Motor neuron (in vitro differentiated cells): ENCODE measurements at regions not wholly inside any gene's neighbourhood (a gene's known extent, or its start where the extent isn't known, plus 50 kb on each side); places are given as distances from the start of the nearest gene placed in this dataset.

Experiments used
- ATAC-seq, 8 experiments: fragments of 200-7000 bp; cut with Tn5 transposase; replicated peaks in 6 of 8; 2 replicates each; pipeline ENCODE4 v1.8.0; 2021; ENCODE audit warnings: mild to moderate bottlenecking in 8 of 8, moderate library complexity in 8 of 8
- H3K27ac ChIP-seq, 2 donors: fragments of 250-450 bp; sonication (Bioruptor Pico); 2 replicates each; pipeline ENCODE4 v1.9.0; 2021; ENCODE audit warnings: antibody characterized with exemption in 2 of 2, mild to moderate bottlenecking in 2 of 2, moderate library complexity in 1 of 2
- H3K4me1 ChIP-seq, 2 donors: fragments of 250-450 bp; sonication (Bioruptor Pico); replicated peaks in 1 of 2; 2 replicates each; pipeline ENCODE4 v1.6.1; 2021; ENCODE audit warnings: antibody characterized with exemption in 2 of 2, mild to moderate bottlenecking in 2 of 2, moderate library complexity in 1 of 2
- H3K4me3 ChIP-seq, 5 donors: fragments of 250-450 bp; sonication (Bioruptor Pico); 2 replicates each; pipeline ENCODE4 v1.9.0; 2021; ENCODE audit warnings: antibody characterized with exemption in 5 of 5, mild to moderate bottlenecking in 5 of 5, moderate library complexity in 4 of 5
- WGBS, 10 experiments: fragments of 450-650 bp; shearing (Covaris generic); methylation state at CpG; one replicate each; pipeline ENCODE4 v1.0.0; 2022; 5-methylcytosine and 5-hydroxymethylcytosine counted together
- in situ Hi-C, 9 experiments: fragments of 400-800 bp; cut with MboI; loops; one replicate each; pipeline ENCODE4 v1.15.0; 2021; ENCODE audit warnings: low sequenced_read_pairs in 9 of 9, low pct_unique_long_range_greater_than_20kb in 2 of 9; ENCODE audit not compliant: unreplicated experiment in 9 of 9

GRCh38 chr1:222266223-222267196 lies 281.4 kb downstream of the HHIPL2 start:
- Histone ChIP-seq H3K4me1 (peaks cover 17 to 30% of the 10 kb centered on the region in 2 donors), H3K27ac (peak overlapping the region; percentile 46 to 80), H3K4me3 (no peak overlapping the region)
- in situ Hi-C loops: no loop called here
- ATAC-seq: peak in 3 of 8 experiments; percentile 19 to 42 (median 22)
- 44 to 95% (median 59%) methylated on average over 1 to 14 of the region's 14 CpGs; no CpG with 5 or more reads in 1 of the 10 experiments for WGBS, 10 experiments

- WGBS, 10 experiments: 71 to 100% (median 85%) methylated on average over 1 to 2 of the region's 2 CpGs; no CpG with 5 or more reads in 2 of the 10 experiments
- peak in 3 of 8 experiments; percentile 26 to 41 (median 38) for ATAC-seq
- Histone ChIP-seq H3K4me3 (no peak overlapping the region), H3K27ac (no peak overlapping the region), H3K4me1 (peaks cover 17 to 29% of the 10 kb centered on the region in 2 donors)
- in situ Hi-C loops: no loop called here
These were observed 284.1 kb downstream of the HHIPL2 start for GRCh38 chr1:222263791-222264190.

DNA sequence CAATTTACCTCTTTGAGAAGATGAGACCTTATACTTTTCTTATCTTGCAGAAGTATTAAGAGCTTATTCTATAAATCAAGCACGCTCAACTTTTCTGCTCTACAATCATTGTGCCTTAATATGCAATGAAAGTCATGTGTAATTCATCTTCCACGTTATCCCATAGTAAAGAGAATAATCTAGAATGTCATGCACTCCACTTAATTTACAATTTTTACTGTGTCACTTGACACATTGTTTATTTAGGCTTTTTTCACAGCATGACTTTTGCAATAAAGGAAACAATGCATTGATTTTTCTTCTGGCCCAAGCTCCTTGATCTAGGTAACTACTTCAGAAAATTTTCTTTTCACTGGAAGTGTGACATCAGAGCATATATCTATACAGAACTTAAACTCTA lies 290.9 kb downstream of the HHIPL2 start:
- H3K4me1 ChIP-seq: peaks cover 0 to 13% of the 10 kb centered on the region in 2 donors
- no peak for ATAC-seq
- in situ Hi-C loops: no loop called here

DNA sequence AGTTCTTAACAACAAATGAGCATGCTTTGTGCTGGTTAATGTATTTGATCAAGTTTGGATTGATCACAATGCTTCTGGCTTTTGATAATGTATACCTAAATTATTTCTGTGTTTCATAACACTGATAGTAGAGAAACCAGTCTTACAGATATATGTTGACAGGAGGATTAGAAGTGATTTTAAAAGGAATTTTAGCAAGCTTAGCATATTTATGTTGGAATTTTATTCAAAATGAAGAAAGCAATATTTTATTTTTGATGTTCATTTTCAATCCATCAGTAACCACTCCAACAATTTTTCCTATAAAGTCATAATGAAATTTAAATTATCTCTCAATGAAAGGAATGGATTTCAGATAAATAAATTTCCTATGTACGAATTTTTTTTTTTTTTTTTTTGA lies 291.8 kb downstream of the HHIPL2 start:
- whole genome bisulfite sequencing, 10 experiments: 0 to 82% (median 59%) methylated on average over 1 of the region's 1 CpG; no CpG with 5 or more reads in 1 of the 10 experiments
- Histone ChIP-seq H3K4me1 (peaks cover 0 to 17% of the 10 kb centered on the region in 2 donors), H3K4me3 (no peak overlapping the region), H3K27ac (no peak overlapping the region)
- in situ Hi-C loops: no loop called here
- no peak for ATAC-seq

More for the DNA sequence above, 290.9 kb downstream of the HHIPL2 start:
- no peak overlapping the region for H3K27ac ChIP-seq
- no peak overlapping the region for H3K4me3 ChIP-seq
- WGBS, 10 experiments: 20 to 75% (median 53%) methylated on average over 1 to 2 of the region's 2 CpGs; no CpG with 5 or more reads in 1 of the 10 experiments

DNA sequence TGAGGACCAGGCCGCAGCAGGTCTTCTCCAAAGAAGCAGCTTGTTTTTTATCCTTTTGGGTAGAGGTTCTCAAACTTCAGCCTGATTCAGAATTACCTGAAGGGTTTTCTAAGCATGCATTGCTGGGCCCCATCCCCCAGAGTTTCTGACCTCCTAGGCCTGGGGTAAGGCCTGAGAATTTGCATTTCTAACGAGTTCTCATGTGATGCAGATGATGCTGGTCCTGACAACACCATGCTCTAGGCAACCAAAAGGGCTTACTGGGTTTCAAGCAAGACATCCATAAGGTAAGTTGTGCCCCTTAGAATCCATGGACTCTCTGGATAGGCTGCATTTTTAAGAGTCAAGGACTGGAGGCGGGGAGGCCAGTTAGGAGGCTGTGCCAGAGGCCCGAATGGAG lies 295.1 kb downstream of the HHIPL2 start:
- no peak overlapping the region for H3K4me3 ChIP-seq
- no peak overlapping the region for H3K27ac ChIP-seq
- ATAC-seq: no peak
- in situ Hi-C loops: no loop called here
- 44 to 95% (median 82%) methylated on average over 1 to 4 of the region's 4 CpGs for WGBS, 10 experiments
- peaks cover 0 to 17% of the 10 kb centered on the region in 2 donors for H3K4me1 ChIP-seq

GRCh38 chr1:222251847-222252246 lies 296.1 kb downstream of the HHIPL2 start:
- 27 to 90% (median 74%) methylated on average over 2 of the region's 2 CpGs; no CpG with 5 or more reads in 3 of the 10 experiments for WGBS, 10 experiments
- peak in 4 of 8 experiments; percentile 31 to 63 (median 48) for ATAC-seq
- H3K4me1 ChIP-seq: peaks cover 0 to 11% of the 10 kb centered on the region in 2 donors
- in situ Hi-C loops: no loop called here
- no peak overlapping the region for H3K27ac ChIP-seq
- no peak overlapping the region for H3K4me3 ChIP-seq

DNA sequence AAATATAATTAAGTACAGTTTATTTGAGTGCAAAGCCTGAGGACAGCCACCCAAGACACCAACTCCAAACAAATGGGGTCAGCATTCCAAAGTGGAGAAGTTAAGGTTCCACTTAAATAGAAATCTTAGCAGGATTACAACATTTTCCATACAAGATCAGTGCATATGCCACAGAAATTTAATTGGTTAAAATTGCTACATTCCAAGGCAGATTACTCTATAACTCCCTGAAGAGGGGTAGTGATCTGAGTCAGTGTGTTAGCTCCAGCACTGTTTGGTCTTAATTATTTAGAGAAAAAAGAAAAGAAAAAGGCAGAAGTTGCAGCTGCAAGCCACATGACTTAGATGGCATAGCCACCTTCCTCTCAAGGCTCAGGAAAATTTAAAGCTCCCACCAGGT lies 297.5 kb downstream of the HHIPL2 start:
- peaks cover 0 to 11% of the 10 kb centered on the region in 2 donors for H3K4me1 ChIP-seq
- in situ Hi-C loops: no loop called here
- no peak overlapping the region for H3K4me3 ChIP-seq
- no peak for ATAC-seq
- H3K27ac ChIP-seq: no peak overlapping the region

GRCh38 chr1:222247811-222248310 lies 300.0 kb downstream of the HHIPL2 start:
- Histone ChIP-seq H3K4me3 (no peak overlapping the region), H3K4me1 (peaks cover 0 to 11% of the 10 kb centered on the region in 2 donors), H3K27ac (no peak overlapping the region)
- WGBS, 10 experiments: 33 to 84% (median 71%) methylated on average over 1 to 3 of the region's 3 CpGs; no CpG with 5 or more reads in 4 of the 10 experiments
- ATAC-seq: no peak
- in situ Hi-C loops: no loop called here

DNA sequence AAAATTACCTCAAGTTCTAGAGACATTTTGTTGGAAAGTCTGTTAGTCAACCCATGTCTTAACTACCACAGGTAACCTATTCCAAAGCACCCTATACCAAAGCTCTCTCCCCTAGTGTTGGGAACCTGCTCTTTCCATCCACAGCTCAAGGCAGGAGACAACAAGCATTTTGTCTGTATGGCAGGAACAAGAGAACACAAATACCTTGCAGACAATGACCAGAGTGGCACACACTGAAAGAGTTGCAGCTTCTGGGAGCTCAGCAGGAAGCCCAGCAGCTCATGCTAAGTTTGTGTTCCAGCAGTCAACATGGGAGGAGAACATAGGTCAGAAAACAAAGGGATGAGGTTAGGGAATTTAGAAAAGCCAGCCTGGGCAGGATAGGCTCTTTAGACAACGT lies 300.8 kb downstream of the HHIPL2 start:
- in situ Hi-C loops: no loop called here
- Histone ChIP-seq H3K4me1 (peaks cover 0 to 4% of the 10 kb centered on the region in 2 donors), H3K4me3 (no peak overlapping the region), H3K27ac (no peak overlapping the region)
- WGBS, 10 experiments: 0 to 22% (median 14%) methylated on average over 1 of the region's 1 CpG; no CpG with 5 or more reads in 6 of the 10 experiments
- ATAC-seq: no peak

- Histone ChIP-seq H3K4me3 (no peak overlapping the region), H3K27ac (no peak overlapping the region), H3K4me1 (no peaks in the 10 kb centered on the region)
- in situ Hi-C loops: no loop called here
- no peak for ATAC-seq
- WGBS, 10 experiments: 0 to 100% (median 50%) methylated on average over 1 to 2 of the region's 2 CpGs; no CpG with 5 or more reads in 1 of the 10 experiments
These were observed 304.0 kb downstream of the HHIPL2 start for GRCh38 chr1:222243902-222244301.

DNA sequence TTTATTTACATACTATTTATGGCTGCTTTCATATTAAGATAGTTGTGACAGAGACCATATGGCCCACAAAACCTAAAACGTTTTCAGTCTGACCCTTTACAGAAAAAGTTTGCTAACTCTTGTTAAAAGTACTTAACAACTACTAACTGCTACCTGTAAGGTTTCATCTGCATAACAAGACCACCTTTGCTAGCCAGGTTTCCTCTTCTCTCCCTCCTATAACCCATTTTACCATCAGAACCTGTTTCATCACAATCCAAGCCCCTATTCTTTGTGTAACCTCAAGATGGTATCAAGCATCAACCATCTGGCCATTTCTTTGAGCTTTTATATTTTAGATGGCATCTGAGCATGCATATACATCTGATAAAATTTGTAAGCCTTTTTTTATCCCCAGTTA lies 305.4 kb downstream of the HHIPL2 start:
- in situ Hi-C loops: no loop called here
- 0 to 67% (median 54%) methylated on average over 1 of the region's 1 CpG; no CpG with 5 or more reads in 1 of the 10 experiments for WGBS, 10 experiments
- H3K4me1 ChIP-seq: no peaks in the 10 kb centered on the region
- H3K4me3 ChIP-seq: no peak overlapping the region
- H3K27ac ChIP-seq: no peak overlapping the region
- ATAC-seq: no peak

DNA sequence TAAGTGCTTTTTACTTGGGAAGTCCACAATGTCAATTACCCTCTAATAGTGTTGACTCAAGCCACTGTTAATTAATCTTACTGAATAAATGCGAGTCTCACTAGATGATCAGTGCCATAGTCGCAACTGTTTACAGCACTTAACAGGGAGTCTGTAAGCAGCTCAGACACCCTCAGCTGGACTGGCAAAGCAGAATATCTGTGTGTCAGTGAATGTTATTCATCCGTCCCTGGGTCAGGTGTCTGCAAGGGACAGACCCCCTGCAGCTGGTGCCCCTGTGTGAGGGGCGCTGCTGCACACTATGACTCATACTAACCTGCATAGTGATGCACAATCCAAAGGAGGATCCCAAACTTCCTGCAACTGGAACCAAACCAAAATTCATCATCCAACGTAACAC lies 306.5 kb downstream of the HHIPL2 start:
- no peaks in the 10 kb centered on the region for H3K4me1 ChIP-seq
- H3K4me3 ChIP-seq: no peak overlapping the region
- ATAC-seq: peak in 2 of 8 experiments; percentile 14 to 43
- WGBS, 10 experiments: 75 to 87% (median 77%) methylated on average over 2 to 5 of the region's 5 CpGs; no CpG with 5 or more reads in 4 of the 10 experiments
- no peak overlapping the region for H3K27ac ChIP-seq
- in situ Hi-C loops: no loop called here

DNA sequence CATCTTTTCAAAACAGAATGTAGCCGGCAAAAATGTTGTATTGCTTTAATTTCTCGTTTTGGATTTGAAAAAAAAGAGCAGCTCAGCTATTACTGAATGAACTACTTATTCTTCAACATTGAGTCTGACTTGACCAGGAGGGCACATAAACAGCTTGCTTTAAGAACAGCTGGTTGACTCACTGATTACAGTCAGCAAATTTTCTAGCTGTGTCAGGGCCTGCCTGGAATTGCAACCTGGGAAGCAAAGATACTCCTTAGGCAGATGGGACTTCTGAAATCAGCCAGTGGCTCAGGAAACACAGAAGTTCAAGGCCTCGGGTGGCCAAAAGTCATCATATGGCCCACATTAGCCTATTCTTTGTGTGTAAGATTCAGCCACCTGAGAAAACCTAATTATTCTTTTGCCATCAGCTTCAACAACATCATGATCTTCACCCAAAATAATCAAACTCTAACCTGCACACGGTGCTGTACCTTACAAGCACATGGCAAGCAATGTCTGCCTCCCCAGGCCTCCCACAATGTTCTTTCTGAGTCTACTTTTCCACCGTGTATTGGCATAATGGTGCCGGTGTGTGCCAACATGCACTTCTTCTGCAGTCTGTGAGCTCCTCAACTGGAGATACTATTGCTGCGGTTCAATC lies 307.2 kb downstream of the HHIPL2 start:
- Histone ChIP-seq H3K4me3 (no peak overlapping the region), H3K4me1 (no peaks in the 10 kb centered on the region), H3K27ac (no peak overlapping the region)
- in situ Hi-C loops: no loop called here
- 8 to 92% (median 77%) methylated on average over 2 to 7 of the region's 7 CpGs for WGBS, 10 experiments
- ATAC-seq: peak in 2 of 8 experiments; percentile 77 to 78
